ENCODE measurements at regions not wholly inside any gene's neighbourhood (a gene's known extent, or its start where the extent isn't known, plus 50 kb on each side); places are given as distances from the start of the nearest gene placed in this dataset.
"Not testable (repeated sequence)": the region's sequence is repeated elsewhere in the genome, so short reads cannot be mapped to it uniquely, and the experiment has no call there.

- Mint-ChIP-seq H3K27me3 (peaks cover 3% of the 10 kb centered on the region), H3K4me1 (no peaks in the 10 kb centered on the region), H3K27ac (no peak overlapping the region), H3K9me3 (no peaks in the 10 kb centered on the region), H3K36me3 (ENCODE audit: low read depth) (no peaks in the 10 kb centered on the region), H3K4me3 (no peak overlapping the region)
- no peak for DNase-seq
- CTCF ChIA-PET = no interaction called here
- POLR2A ChIA-PET = no interaction called here
These were observed 253.9 kb downstream of the AGTPBP1 start for GRCh38 chr9:85487872-85488271.

DNA sequence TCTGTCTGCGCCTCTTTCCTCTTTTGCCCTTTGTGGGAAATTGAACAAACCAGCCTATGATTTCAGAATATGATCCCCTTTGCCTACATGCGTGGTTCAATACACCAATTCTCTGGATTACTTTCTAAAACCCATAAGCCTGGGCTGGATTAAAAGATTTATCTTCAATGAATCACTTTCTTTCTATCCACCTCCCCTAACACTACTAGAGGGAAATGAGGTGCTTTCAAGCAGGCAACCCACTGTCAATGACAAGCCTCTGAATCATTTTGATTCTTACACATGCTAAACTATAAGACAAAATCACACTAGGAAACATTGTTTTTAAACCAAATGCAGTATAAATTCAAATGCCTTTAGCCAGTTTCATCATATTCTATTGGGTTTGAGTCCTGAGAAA, 257.5 kb downstream of the AGTPBP1 start:
- POLR2A ChIA-PET = no interaction called here
- Mint-ChIP-seq H3K4me1 (no peaks in the 10 kb centered on the region), H3K27ac (no peak overlapping the region), H3K4me3 (no peak overlapping the region), H3K9me3 (no peaks in the 10 kb centered on the region), H3K36me3 (ENCODE audit: low read depth) (no peaks in the 10 kb centered on the region), H3K27me3 (peaks cover 6% of the 10 kb centered on the region)
- no peak for DNase-seq
- CTCF ChIA-PET = interaction anchor here (1.5 kb wide), 1 partner anchor 126 kb away, joined by 4 read pairs; no protein-coding TSS in a partner anchor

- H3K4me1 Mint-ChIP-seq = no peaks in the 10 kb centered on the region
- H3K36me3 Mint-ChIP-seq (ENCODE audit: low read depth) = no peaks in the 10 kb centered on the region
- peaks cover 6% of the 10 kb centered on the region for H3K27me3 Mint-ChIP-seq
- no peaks in the 10 kb centered on the region for H3K9me3 Mint-ChIP-seq
- no peak overlapping the region for H3K4me3 Mint-ChIP-seq
- ChIA-PET POLR2A (no interaction called here), CTCF (no interaction called here)
- no peak overlapping the region for H3K27ac Mint-ChIP-seq
- no peak for DNase-seq
These were observed 258.5 kb downstream of the AGTPBP1 start for GRCh38 chr9:85483208-85483607.

DNA sequence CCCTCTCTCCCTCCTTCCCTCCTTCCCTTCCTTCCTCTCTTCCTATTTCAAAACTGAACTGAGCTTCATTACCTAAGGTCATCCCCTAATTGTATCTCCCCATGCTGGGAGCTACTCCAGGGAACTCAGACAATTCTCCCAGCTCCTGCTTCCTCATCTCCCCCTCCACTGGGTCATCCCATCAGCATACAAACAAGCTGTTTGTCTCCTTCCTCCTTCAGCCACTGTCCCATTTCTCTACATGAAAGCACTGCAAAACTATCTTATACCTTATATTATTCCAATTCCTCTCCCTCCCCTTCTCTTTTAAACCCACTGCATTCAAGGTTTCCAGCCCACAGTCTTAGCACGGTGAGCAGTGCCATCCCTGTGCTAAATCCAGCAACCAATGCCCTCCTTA, 262.4 kb downstream of the AGTPBP1 start:
- no peaks in the 10 kb centered on the region for H3K9me3 Mint-ChIP-seq
- H3K36me3 Mint-ChIP-seq (ENCODE audit: low read depth) = no peaks in the 10 kb centered on the region
- H3K27me3 Mint-ChIP-seq = peaks cover 3% of the 10 kb centered on the region
- H3K4me3 Mint-ChIP-seq = no peak overlapping the region
- CTCF ChIA-PET = no interaction called here
- H3K27ac Mint-ChIP-seq = no peak overlapping the region
- POLR2A ChIA-PET = no interaction called here
- DNase-seq = no peak
- H3K4me1 Mint-ChIP-seq = no peaks in the 10 kb centered on the region

GRCh38 chr9:85478847-85479246, 262.9 kb downstream of the AGTPBP1 start:
- ChIA-PET CTCF (no interaction called here), POLR2A (no interaction called here)
- Mint-ChIP-seq H3K27me3 (peaks cover 3% of the 10 kb centered on the region), H3K9me3 (no peaks in the 10 kb centered on the region), H3K36me3 (ENCODE audit: low read depth) (no peaks in the 10 kb centered on the region), H3K4me1 (no peaks in the 10 kb centered on the region), H3K27ac (no peak overlapping the region), H3K4me3 (no peak overlapping the region)
- no peak for DNase-seq

- H3K36me3 Mint-ChIP-seq (ENCODE audit: low read depth); H3K27me3 Mint-ChIP-seq; H3K4me1 Mint-ChIP-seq; H3K9me3 Mint-ChIP-seq; H3K27ac Mint-ChIP-seq; H3K4me3 Mint-ChIP-seq; CTCF ChIA-PET; POLR2A ChIA-PET; DNase-seq: not testable (repeated sequence)
These were observed 266.9 kb downstream of the AGTPBP1 start for GRCh38 chr9:85474896-85475295.

DNA sequence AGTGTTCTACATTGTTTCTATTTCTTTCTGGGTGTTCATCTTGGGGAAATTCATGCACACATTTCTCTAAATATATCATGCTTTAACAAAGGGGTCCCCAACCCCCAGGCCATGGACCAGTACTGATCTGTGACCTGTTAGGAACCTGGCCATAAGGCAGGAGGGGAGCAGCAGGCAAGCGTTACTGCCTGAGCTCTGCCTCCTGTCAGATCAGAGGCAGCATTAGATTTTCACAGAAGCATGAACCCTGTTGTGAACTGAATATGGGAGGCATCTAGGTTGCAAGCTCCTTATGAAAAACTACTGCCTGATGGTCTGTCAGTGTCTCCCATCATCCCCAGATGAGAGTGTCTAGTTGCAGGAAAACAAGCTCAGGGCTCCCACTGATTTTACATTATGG, 270.0 kb downstream of the AGTPBP1 start:
- H3K4me1 Mint-ChIP-seq = no peaks in the 10 kb centered on the region
- CTCF ChIA-PET = no interaction called here
- no peaks in the 10 kb centered on the region for H3K27me3 Mint-ChIP-seq
- no peak for DNase-seq
- H3K36me3 Mint-ChIP-seq (ENCODE audit: low read depth) = no peaks in the 10 kb centered on the region
- no peak overlapping the region for H3K27ac Mint-ChIP-seq
- H3K9me3 Mint-ChIP-seq = no peaks in the 10 kb centered on the region
- H3K4me3 Mint-ChIP-seq = no peak overlapping the region
- POLR2A ChIA-PET = no interaction called here

- POLR2A ChIA-PET = no interaction called here
- no peaks in the 10 kb centered on the region for H3K9me3 Mint-ChIP-seq
These were observed 272.7 kb downstream of the AGTPBP1 start for GRCh38 chr9:85469041-85469440.

DNA sequence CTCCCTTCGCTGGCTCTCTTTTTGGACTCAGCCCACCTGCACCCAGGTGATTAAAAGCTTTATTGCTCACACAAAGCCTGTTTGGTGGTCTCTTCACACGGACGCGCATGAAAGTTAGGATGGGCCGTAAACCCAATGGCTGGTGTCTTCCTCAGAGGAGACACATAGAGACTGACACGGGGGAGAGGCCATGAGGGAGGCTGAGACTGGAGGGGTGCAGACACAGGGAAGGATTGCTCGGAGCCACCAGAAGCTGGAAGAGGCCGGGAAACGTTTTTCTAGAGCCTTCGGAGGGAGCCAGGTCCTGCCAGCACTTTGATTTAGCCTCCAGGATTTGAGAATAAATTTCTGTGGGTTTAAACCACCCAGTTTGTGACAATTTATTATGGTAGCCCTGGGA, 274.9 kb downstream of the AGTPBP1 start:
- Mint-ChIP-seq H3K27me3 (no peaks in the 10 kb centered on the region), H3K4me3 (no peak overlapping the region), H3K9me3 (no peaks in the 10 kb centered on the region), H3K27ac (no peak overlapping the region), H3K4me1 (no peaks in the 10 kb centered on the region), H3K36me3 (ENCODE audit: low read depth) (no peaks in the 10 kb centered on the region)
- CTCF ChIA-PET = no interaction called here
- DNase-seq = no peak
- POLR2A ChIA-PET = no interaction called here

More at GRCh38 chr9:85469041-85469440, 272.7 kb downstream of the AGTPBP1 start:
- DNase-seq = no peak
- Mint-ChIP-seq H3K36me3 (ENCODE audit: low read depth) (no peaks in the 10 kb centered on the region), H3K27me3 (no peaks in the 10 kb centered on the region), H3K4me3 (no peak overlapping the region), H3K4me1 (no peaks in the 10 kb centered on the region), H3K27ac (no peak overlapping the region)
- CTCF ChIA-PET = no interaction called here

- H3K27me3 Mint-ChIP-seq; H3K36me3 Mint-ChIP-seq (ENCODE audit: low read depth); H3K9me3 Mint-ChIP-seq; H3K4me3 Mint-ChIP-seq; H3K27ac Mint-ChIP-seq; H3K4me1 Mint-ChIP-seq; POLR2A ChIA-PET; DNase-seq; CTCF ChIA-PET: not testable (repeated sequence)
These were observed 283.5 kb downstream of the AGTPBP1 start for GRCh38 chr9:85458114-85458864.

DNA sequence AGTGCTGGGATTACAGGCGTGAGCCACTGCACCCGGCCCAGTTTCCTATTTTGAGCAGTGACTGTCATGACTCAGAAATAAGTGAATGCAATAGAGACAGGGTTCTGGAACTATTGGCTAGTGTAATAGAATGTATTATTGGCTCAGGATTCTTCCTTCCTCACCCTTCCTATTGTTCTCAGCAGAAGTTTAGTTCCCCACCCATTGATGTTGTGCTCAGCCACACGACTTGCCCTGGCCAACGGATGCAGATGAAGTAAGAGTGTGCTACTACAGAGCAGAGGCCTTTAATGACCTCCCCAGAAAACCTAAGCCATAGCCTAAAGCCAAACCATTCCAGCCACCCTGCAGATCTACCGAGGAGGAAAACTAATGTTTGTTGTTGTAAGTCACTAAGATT, 287.9 kb downstream of the AGTPBP1 start:
- H3K27me3 Mint-ChIP-seq = peaks cover 7% of the 10 kb centered on the region
- H3K9me3 Mint-ChIP-seq = no peaks in the 10 kb centered on the region
- ChIA-PET POLR2A (no interaction called here), CTCF (interaction anchor here (0.6 kb wide), 1 partner anchor 1015 kb away, joined by 4 read pairs; no protein-coding TSS in a partner anchor)
- no peak overlapping the region for H3K4me3 Mint-ChIP-seq
- H3K27ac Mint-ChIP-seq = no peak overlapping the region
- DNase-seq = no peak
- H3K4me1 Mint-ChIP-seq = no peaks in the 10 kb centered on the region
- H3K36me3 Mint-ChIP-seq (ENCODE audit: low read depth) = no peaks in the 10 kb centered on the region

DNA sequence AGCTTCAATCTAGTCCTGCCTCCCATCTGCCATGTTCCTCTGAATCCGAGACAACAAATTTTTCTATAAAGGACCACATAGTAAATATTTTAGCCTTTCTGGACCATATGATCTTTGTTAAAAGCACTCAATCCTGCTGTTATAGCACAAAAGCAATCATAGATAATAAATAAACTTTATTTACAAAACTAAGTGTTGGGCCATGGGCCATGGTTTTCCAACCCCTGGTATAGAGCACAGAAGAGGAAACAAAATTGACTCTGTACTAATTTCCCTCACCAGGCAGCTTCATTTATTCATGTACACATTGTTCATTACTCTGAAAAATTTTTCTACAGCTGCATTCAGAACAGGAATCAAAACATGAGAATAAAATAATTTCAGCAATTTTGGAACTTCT, 288.9 kb downstream of the AGTPBP1 start:
- Mint-ChIP-seq H3K27ac (no peak overlapping the region), H3K4me1 (no peaks in the 10 kb centered on the region), H3K36me3 (ENCODE audit: low read depth) (no peaks in the 10 kb centered on the region), H3K4me3 (no peak overlapping the region), H3K9me3 (no peaks in the 10 kb centered on the region), H3K27me3 (peaks cover 10% of the 10 kb centered on the region)
- POLR2A ChIA-PET = no interaction called here
- CTCF ChIA-PET = no interaction called here
- DNase-seq = no peak

DNA sequence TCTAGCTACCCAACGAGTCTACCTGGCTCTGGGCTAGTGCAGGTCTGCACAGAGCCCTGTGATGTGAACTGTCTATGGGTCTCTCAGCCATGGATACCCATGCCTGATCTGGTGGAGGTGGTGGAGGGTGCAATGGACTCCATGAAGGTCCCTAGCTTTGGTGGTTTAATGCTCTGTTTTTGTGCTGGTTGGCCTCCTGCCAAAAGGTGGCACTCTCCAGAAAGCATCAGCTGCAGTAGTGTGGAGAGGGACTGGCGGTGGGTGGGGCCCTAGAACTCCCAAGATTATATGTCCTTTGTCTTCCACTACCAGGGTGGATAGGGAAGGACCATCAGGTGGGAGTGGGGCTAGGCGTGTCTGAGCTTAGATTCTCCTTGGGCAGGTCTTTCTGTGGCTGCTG, 290.1 kb downstream of the AGTPBP1 start:
- Mint-ChIP-seq H3K27me3 (peaks cover 10% of the 10 kb centered on the region), H3K36me3 (ENCODE audit: low read depth) (no peaks in the 10 kb centered on the region), H3K4me1 (no peaks in the 10 kb centered on the region), H3K4me3 (no peak overlapping the region), H3K9me3 (no peaks in the 10 kb centered on the region), H3K27ac (no peak overlapping the region)
- ChIA-PET POLR2A (no interaction called here), CTCF (no interaction called here)
- no peak for DNase-seq

GRCh38 chr9:85445887-85446286, 295.9 kb downstream of the AGTPBP1 start:
- POLR2A ChIA-PET = no interaction called here
- H3K27ac Mint-ChIP-seq = no peak overlapping the region
- CTCF ChIA-PET = no interaction called here
- DNase-seq = no peak
- H3K9me3 Mint-ChIP-seq = no peaks in the 10 kb centered on the region
- no peaks in the 10 kb centered on the region for H3K36me3 Mint-ChIP-seq (ENCODE audit: low read depth)
- peaks cover 10% of the 10 kb centered on the region for H3K27me3 Mint-ChIP-seq
- H3K4me3 Mint-ChIP-seq = no peak overlapping the region
- H3K4me1 Mint-ChIP-seq = no peaks in the 10 kb centered on the region
